H9 (cell line): ENCODE measurements at regions not wholly inside any gene's neighbourhood (a gene's known extent, or its start where the extent isn't known, plus 50 kb on each side); places are given as distances from the start of the nearest gene placed in this dataset.

Experiments used
- DNase-seq: peaks from one replicate; pipeline ENCODE4 v3.0.0-alpha.2; 2017
- H2AFZ ChIP-seq: one replicate; pipeline ENCODE4 v1.6.1; 2013; ENCODE audit warnings: mild to moderate bottlenecking, low read length, control low read depth, moderate library complexity
- H2AK5ac ChIP-seq: 2 replicates; pipeline ENCODE4 v1.6.1; 2013; ENCODE audit warnings: low read length, control low read depth, mixed read lengths; ENCODE audit not compliant: insufficient read length
- H2BK120ac ChIP-seq: one replicate; pipeline ENCODE4 v1.6.1; 2013; ENCODE audit warnings: low read depth, mild to moderate bottlenecking, low read length, control low read depth, inconsistent platforms; ENCODE audit not compliant: poor library complexity, severe bottlenecking
- H2BK12ac ChIP-seq: 2 replicates; pipeline ENCODE4 v1.6.1; 2013; ENCODE audit warnings: low read length, control low read depth, mixed read lengths, low read depth; ENCODE audit not compliant: insufficient read length
- H2BK15ac ChIP-seq: 2 replicates; pipeline ENCODE4 v1.6.1; 2013; ENCODE audit warnings: low read depth, low read length, control low read depth
- H2BK20ac ChIP-seq: one replicate; pipeline ENCODE4 v1.6.1; 2013; ENCODE audit warnings: low read depth, mild to moderate bottlenecking, low read length, control low read depth, inconsistent platforms; ENCODE audit not compliant: poor library complexity, severe bottlenecking
- H2BK5ac ChIP-seq: 2 replicates; pipeline ENCODE4 v1.6.1; 2013; ENCODE audit warnings: low read length, control low read depth, mixed read lengths; ENCODE audit not compliant: insufficient read length
- H3K14ac ChIP-seq: 2 replicates; pipeline ENCODE4 v1.6.1; 2013; ENCODE audit warnings: low read length, control low read depth; ENCODE audit not compliant: insufficient read depth
- H3K18ac ChIP-seq: 2 replicates; pipeline ENCODE4 v1.6.1; 2013; ENCODE audit warnings: low read depth, mild to moderate bottlenecking, mixed read lengths, low read length, control low read depth; ENCODE audit not compliant: insufficient read length
- H3K23ac ChIP-seq: 2 replicates; pipeline ENCODE4 v1.6.1; 2013; ENCODE audit warnings: low read length, control low read depth, mixed read lengths, low read depth; ENCODE audit not compliant: insufficient read length
- H3K23me2 ChIP-seq: 2 replicates; pipeline ENCODE4 v1.6.1; 2013; ENCODE audit warnings: low read depth, mild to moderate bottlenecking, mixed read lengths, low read length, control low read depth; ENCODE audit not compliant: insufficient read length, poor library complexity, severe bottlenecking
- H3K27ac ChIP-seq: 2 replicates; pipeline ENCODE4 v1.5.1; 2013; ENCODE audit warnings: low read length, control low read depth, mixed read lengths, low read depth; ENCODE audit not compliant: insufficient read length
- H3K27me3 ChIP-seq: 2 replicates; pipeline ENCODE4 v1.6.1; 2013; ENCODE audit warnings: low read length, control low read depth, inconsistent platforms; ENCODE audit not compliant: insufficient read depth
- H3K4ac ChIP-seq: 2 replicates; pipeline ENCODE4 v1.6.1; 2013; ENCODE audit warnings: low read depth, mild to moderate bottlenecking, control low read depth, inconsistent platforms, low read length, moderate library complexity
- H3K4me1 ChIP-seq: 2 replicates; pipeline ENCODE4 v1.6.1; 2013; ENCODE audit warnings: low read length, control low read depth, inconsistent platforms; ENCODE audit not compliant: insufficient read depth
- H3K4me2 ChIP-seq: 2 replicates; pipeline ENCODE4 v1.6.1; 2013; ENCODE audit warnings: low read length, control low read depth, mixed read lengths; ENCODE audit not compliant: insufficient read length, insufficient read depth
- H3K56ac ChIP-seq: 2 replicates; pipeline ENCODE4 v1.6.1; 2013; ENCODE audit warnings: low read depth, mild to moderate bottlenecking, mixed read lengths, low read length, control low read depth; ENCODE audit not compliant: insufficient read length
- H3K79me1 ChIP-seq: 2 replicates; pipeline ENCODE4 v1.6.1; 2013; ENCODE audit warnings: low read depth, mild to moderate bottlenecking, moderate library complexity, low read length, control low read depth, inconsistent platforms; ENCODE audit not compliant: insufficient read depth, poor library complexity, severe bottlenecking
- H3K79me2 ChIP-seq: 2 replicates; pipeline ENCODE4 v1.6.1; 2013; ENCODE audit warnings: low read length, control low read depth, inconsistent platforms; ENCODE audit not compliant: insufficient read depth
- H3K9ac ChIP-seq: 2 replicates; pipeline ENCODE4 v1.6.1; 2013; ENCODE audit warnings: low read length, control low read depth, mixed read lengths; ENCODE audit not compliant: insufficient read length; ENCODE audit errors: extremely low read depth
- H3K9me3 ChIP-seq: one replicate; pipeline ENCODE4 v1.6.1; 2013; ENCODE audit warnings: low read depth, low read length, inconsistent platforms; ENCODE audit not compliant: control insufficient read depth
- H3T11ph ChIP-seq: one replicate; pipeline ENCODE4 v1.6.1; 2013; ENCODE audit warnings: mild to moderate bottlenecking, low read length, control low read depth, inconsistent platforms
- H4K20me1 ChIP-seq: one replicate; pipeline ENCODE4 v1.6.1; 2013; ENCODE audit not compliant: control insufficient read depth, insufficient read length, insufficient read depth
- H4K5ac ChIP-seq: 2 replicates; pipeline ENCODE4 v1.6.1; 2013; ENCODE audit warnings: low read depth, mild to moderate bottlenecking, mixed read lengths, low read length, control low read depth; ENCODE audit not compliant: insufficient read length
- H4K8ac ChIP-seq: replicated peaks from 2 replicates; pipeline ENCODE4 v1.6.1; 2013; ENCODE audit warnings: low read length, control low read depth, mixed read lengths, low read depth; ENCODE audit not compliant: insufficient read length
- H4K91ac ChIP-seq: 2 replicates; pipeline ENCODE4 v1.6.1; 2013; ENCODE audit warnings: low read depth, mild to moderate bottlenecking, moderate library complexity, mixed read lengths, low read length, control low read depth; ENCODE audit not compliant: insufficient read length
- H3K27ac Mint-ChIP-seq, 3 experiments: 2 replicates in 2 of 3; 3 replicates in 1 of 3; pipeline ENCODE4 v1.8.0; 2020 to 2021; ENCODE audit warnings: mixed read lengths in 3 of 3, mild to moderate bottlenecking in 1 of 3, moderate library complexity in 1 of 3
- H3K27me3 Mint-ChIP-seq: 2 replicates; pipeline ENCODE4 v1.8.0; 2021; ENCODE audit warnings: low read depth, mild to moderate bottlenecking, moderate library complexity, mixed read lengths
- H3K36me3 Mint-ChIP-seq, 3 experiments: 2 replicates in 2 of 3; 3 replicates in 1 of 3; pipeline ENCODE4 v1.8.0; 2020 to 2021; ENCODE audit warnings: low read depth in 3 of 3, mixed read lengths in 3 of 3; ENCODE audit not compliant: insufficient read depth in 1 of 3
- H3K4me1 Mint-ChIP-seq, 2 experiments: 2 replicates each; pipeline ENCODE4 v1.8.0; 2020; ENCODE audit warnings: mixed read lengths in 2 of 2
- H3K4me3 Mint-ChIP-seq, 2 experiments: 2 replicates in 1 of 2; 3 replicates in 1 of 2; pipeline ENCODE4 v1.8.0; 2020 to 2021; ENCODE audit warnings: mild to moderate bottlenecking in 2 of 2, mixed read lengths in 2 of 2, moderate library complexity in 1 of 2
- H3K9me3 Mint-ChIP-seq, 2 experiments: 2 replicates in 1 of 2; 3 replicates in 1 of 2; pipeline ENCODE4 v1.8.0; 2020; ENCODE audit warnings: mild to moderate bottlenecking in 2 of 2, mixed read lengths in 2 of 2, moderate library complexity in 1 of 2
- WGBS: extraction: QIAGEN DNeasy Blood & Tissue Kit; methylation state at CpG from one replicate; pipeline ENCODE4 v1.1.7; 2013; ENCODE audit warnings: missing lambda C conversion rate, low lambda C conversion rate, mixed read lengths; ENCODE audit not compliant: insufficient read length; ENCODE audit errors: extremely low coverage; 5-methylcytosine and 5-hydroxymethylcytosine counted together
- TF ChIP-seq, protein P1 (sequence below): fragments of 200-600 bp; sonication (generic); conservative IDR thresholded peaks from 3 replicates; pipeline ENCODE4 v1.8.0; 2021; ENCODE audit warnings: antibody characterized with exemption, mild to moderate bottlenecking

DNA sequence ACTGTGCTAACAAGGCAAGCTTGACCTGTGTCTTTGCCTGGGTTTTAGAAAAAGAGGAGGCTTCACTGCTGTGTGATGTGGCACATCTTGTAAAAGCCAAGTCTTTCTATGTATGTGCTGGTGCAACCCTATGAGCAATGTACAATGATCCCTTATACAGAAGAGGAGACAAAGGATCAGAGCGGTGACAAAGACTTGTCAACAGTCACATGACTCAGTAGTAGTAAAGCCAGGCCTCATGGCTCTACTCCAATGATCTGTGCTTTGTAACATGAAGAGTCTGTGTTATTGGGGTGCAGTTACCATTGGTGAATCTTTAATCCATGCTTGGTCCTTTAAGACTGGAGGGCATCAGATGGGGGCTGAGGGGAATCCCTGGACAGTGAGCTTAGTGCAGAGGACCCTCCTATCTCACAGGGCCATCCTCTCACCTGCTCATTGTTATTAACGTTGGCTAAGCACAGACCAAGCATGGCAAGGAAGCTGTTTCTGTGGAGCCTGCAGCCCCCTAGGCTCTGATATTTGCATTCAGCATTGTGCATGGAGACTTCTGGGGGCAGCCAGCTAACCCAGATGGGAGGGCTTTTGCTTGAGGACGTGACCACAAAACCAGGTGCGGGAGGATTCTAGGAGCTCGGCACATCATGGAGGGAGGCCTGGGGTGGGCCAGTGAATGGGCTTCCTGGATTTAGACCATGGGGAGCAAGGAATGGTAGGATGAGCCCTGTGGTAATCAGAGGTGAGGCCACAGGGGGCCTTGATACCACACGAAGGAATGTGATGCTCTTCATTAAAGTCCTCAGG is 308.8 kb upstream of the ZNF32 start:
- Histone ChIP-seq H3K27ac (no peak overlapping the region), H2BK20ac (no peak overlapping the region), H4K8ac (no peak overlapping the region), H4K5ac (no peak overlapping the region), H3K23ac (no peak overlapping the region), H4K91ac (no peak overlapping the region), H3K56ac (no peak overlapping the region), H3K9ac (no peak overlapping the region), H3K14ac (no peak overlapping the region), H2AFZ (no peak overlapping the region), H3K4ac (no peak overlapping the region), H3T11ph (no peak overlapping the region), H3K4me1 (no peaks in the 10 kb centered on the region), H4K20me1 (no peaks in the 10 kb centered on the region), H3K79me1 (no peaks in the 10 kb centered on the region), H2BK5ac (no peak overlapping the region), H2BK120ac (no peak overlapping the region), H3K4me2 (no peak overlapping the region), H3K23me2 (no peaks in the 10 kb centered on the region), H3K27me3 (no peaks in the 10 kb centered on the region), H2BK12ac (no peak overlapping the region), H3K18ac (no peak overlapping the region), H2BK15ac (no peak overlapping the region), H3K9me3 (no peaks in the 10 kb centered on the region), H2AK5ac (no peak overlapping the region), H3K79me2 (no peaks in the 10 kb centered on the region)
- TF ChIP-seq, protein P1, sequence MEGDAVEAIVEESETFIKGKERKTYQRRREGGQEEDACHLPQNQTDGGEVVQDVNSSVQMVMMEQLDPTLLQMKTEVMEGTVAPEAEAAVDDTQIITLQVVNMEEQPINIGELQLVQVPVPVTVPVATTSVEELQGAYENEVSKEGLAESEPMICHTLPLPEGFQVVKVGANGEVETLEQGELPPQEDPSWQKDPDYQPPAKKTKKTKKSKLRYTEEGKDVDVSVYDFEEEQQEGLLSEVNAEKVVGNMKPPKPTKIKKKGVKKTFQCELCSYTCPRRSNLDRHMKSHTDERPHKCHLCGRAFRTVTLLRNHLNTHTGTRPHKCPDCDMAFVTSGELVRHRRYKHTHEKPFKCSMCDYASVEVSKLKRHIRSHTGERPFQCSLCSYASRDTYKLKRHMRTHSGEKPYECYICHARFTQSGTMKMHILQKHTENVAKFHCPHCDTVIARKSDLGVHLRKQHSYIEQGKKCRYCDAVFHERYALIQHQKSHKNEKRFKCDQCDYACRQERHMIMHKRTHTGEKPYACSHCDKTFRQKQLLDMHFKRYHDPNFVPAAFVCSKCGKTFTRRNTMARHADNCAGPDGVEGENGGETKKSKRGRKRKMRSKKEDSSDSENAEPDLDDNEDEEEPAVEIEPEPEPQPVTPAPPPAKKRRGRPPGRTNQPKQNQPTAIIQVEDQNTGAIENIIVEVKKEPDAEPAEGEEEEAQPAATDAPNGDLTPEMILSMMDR: no peak
- Mint-ChIP-seq H3K9me3 (peaks cover 9 to 11% of the 10 kb centered on the region in 2 experiments), H3K27me3 (peaks cover 3% of the 10 kb centered on the region), H3K27ac (no peak overlapping the region; a peak in 1 of 7 replicates), H3K4me3 (no peak overlapping the region), H3K4me1 (peaks cover 19 to 20% of the 10 kb centered on the region in 2 experiments), H3K36me3 (peaks cover 0 to 8% (median 0%) of the 10 kb centered on the region in 3 experiments; a peak in 3 of 7 replicates)
- WGBS: no CpG with 5 or more reads among the region's 6 CpGs
- DNase-seq: no peak
